NCI-H2029 treated with DMSO at 0.1 percent for 48 hours (cell line): ENCODE measurements at regions not wholly inside any gene's neighbourhood (a gene's known extent, or its start where the extent isn't known, plus 50 kb on each side); places are given as distances from the start of the nearest gene placed in this dataset.
A peak's percentile ranks its signal among the peaks of the same experiment; 100 is the strongest.
"Not testable (repeated sequence)": the region's sequence is repeated elsewhere in the genome, so short reads cannot be mapped to it uniquely, and the experiment has no call there.

Experiments used
- DNase-seq: peaks from one replicate; lab custom pipeline; 2025; lab: John Stamatoyannopoulos, UW

DNA sequence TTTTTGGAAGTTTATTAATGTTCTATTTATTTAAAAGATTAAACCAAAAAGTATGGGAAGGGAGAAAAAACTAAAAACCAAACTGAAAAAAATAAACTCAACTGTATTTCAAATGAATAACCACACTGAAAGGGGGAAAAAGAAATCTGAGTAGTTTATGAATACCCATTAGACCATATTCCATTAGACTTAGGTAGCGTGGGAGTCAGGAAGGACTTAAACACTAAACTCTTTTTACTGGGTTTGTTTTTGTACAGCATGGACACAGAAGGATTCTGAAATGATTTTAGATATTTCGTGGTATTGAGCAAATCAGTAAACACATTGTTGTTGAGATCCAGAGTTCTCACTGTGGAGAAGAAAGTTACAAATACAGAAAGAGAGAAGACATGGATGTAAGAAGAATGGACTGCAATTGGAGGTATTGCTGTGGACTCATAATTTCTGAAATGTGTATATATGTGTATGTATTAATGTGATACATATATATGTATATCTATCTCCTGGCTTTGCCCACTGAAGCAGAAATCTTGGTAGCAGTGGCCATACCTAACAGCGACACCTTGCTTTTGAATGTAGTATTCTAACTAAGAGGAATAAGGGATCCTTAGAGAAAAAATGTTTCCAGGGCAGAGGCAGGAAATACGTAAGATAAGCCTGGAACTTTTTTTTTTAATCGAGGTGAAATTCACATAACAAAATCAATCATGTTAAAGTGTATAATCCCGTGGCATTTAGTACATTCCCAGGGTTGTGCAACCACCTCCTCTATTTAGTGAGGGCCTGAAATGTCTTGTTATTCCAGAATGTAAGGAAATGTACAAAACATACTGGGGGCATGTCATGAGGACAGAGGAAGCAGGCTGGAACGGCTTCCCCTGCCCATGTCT lies 228.8 kb downstream of the SMARCA2 start:
- no peak for DNase-seq

DNA sequence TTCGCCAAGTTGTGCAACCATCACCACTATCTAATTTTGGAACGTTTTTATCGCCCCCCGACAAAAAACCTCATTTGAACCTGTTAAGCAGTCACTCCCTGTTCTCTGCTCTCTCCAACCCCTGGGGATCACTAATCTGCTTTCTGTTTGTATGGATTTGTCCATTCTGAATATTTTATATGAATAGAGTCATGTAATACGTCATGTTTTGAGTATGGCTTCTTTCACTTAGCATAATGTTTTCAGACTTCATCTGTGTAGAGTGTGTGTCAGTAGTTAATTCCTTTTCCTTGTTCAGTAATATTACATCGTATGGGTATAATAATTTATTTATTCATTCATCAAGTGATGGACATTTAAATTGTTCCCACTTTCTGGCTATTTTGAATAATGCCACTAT lies 232.2 kb downstream of the SMARCA2 start:
- DNase-seq, result no peak

DNA sequence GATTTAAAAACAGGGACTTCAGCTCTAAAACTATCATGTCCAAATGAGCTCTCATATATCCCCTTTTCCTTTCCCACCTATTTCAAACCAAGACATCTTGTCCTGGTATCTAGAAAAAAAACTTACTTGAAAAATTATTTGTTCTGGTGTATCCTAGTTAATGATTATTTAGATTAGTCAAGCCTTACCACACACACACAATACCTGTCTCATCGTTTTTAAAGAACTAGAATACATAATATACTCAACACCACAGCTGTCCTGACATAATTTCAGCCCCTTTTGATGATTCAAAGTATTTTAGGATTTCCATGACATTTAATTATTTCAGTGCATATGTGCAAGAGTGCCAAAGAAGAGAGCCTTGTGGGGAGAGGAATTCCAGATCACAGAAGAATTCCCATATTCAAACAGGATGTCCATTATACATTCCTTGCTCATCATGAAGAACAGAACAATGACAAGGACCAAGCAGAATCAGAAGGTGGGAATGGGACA lies 233.7 kb downstream of the SMARCA2 start:
- DNase-seq, result no peak

GRCh38 chr9:2253636-2254580 lies 238.8 kb downstream of the SMARCA2 start:
- DNase-seq, result no peak

DNA sequence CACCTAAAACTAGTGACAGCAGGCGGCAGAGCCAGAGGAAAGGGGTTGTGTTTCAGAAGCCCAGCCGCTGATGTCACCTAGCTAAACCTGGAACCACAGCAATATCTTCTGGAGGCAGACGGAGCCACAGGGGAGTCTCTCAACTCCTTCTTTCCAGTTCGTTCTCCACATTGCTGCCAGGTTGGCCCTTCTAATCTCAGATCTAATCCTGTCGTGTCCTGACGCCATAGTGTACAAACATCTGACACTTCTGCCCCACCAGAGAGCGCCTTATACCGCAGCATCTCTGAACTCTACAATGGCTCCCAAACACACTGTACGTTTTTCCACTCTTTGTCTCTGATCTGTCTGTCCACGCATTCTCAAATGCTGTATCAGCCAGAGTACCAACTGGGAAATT lies 240.0 kb downstream of the SMARCA2 start:
- no peak for DNase-seq

- DNase-seq, result peak; percentile 4
Observed at GRCh38 chr9:2257248-2257929, 242.2 kb downstream of the SMARCA2 start.

GRCh38 chr9:2260417-2261306 lies 245.5 kb downstream of the SMARCA2 start:
- no peak for DNase-seq

GRCh38 chr9:2261421-2262103 lies 246.4 kb downstream of the SMARCA2 start:
- DNase-seq, result no peak

- DNase-seq, result no peak
Observed at GRCh38 chr9:2262386-2263071, 247.4 kb downstream of the SMARCA2 start.

GRCh38 chr9:2263111-2263510 lies 248.0 kb downstream of the SMARCA2 start:
- DNase-seq, result no peak

DNA sequence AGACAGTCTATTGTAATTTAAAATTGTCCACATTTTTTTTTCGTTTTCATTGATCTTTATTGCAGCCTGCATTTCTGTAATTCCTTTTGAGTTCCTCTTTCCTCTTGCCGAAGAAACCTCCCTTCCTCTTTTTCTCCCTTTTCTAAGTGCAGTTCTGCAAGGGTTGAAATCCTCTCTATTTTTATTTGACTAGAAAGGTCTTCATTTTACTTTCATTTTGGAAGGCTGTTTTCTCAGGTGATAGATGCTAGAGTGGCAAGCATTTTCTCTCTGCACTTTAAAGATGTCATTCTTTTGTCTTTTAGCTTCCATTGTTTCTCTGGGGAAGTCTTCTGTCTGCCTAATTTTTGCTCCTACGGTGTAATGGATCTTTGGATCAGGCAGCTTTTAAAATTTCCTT lies 248.5 kb downstream of the SMARCA2 start:
- no peak for DNase-seq

DNA sequence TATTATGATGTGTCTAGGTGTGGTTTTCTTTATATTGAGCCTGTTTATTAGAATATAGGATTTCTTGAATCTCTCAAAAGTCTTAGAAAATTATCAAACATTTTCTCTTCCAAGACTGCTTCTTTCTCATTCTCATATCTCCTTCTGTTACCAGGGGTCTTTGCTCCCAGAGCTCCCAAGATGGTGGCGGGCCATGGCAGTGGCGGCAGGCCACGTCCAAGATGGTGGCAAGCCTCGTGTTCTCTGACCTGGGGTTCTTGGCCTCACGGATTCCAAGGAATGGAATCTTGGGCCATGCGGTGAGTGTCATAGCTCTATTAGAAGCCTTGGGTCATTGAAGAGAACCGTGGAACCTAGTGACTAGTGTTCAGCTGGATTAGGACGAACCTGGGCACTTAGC lies 248.9 kb downstream of the SMARCA2 start:
- DNase-seq, result no peak

DNA sequence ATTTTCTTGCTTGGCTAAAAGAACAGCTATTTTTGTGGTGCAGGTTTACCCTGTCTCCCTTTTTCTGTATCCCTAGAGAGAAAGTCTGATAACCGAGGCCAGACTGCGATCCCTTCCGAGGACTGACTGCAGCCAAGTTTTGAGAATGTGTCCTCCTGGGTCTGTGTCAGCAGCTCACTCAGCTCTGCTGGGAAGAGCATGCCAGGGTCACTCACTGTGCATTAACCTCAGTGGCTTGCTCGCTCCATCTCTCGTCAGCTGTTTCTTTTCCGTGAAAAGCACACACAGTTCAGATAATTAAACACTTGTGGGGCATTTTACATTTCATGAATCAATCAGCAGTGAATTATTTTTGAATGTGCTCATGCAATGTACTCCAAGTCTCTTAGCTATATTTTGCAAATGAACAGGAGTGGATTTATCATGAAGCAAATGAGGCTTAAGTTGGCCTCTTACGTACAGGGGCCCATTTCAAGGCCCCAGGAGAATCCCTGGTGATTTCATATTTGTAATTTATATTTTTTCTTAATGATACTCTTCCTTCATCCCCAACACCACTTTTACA lies 252.1 kb downstream of the SMARCA2 start:
- DNase-seq, result no peak

GRCh38 chr9:2269778-2270177 lies 254.6 kb downstream of the SMARCA2 start:
- DNase-seq, result no peak

DNA sequence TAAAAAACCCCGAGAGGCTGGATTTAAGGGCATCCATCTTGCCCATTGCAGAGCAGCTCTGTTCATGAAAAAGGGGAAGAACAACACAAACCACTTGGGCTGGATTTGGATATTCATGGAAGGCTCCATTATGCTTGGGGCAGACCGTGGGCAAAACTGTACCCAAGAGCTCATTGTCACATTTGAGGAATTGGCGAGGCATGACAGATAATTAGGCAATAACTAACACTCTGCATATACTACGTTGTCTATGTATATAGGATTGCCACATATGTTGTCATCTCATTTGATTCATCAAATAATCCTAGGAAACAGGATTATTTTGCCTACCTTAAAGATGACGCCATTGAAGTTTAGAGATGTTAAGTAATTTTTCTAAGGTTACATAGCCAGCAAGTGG lies 255.4 kb downstream of the SMARCA2 start:
- no peak for DNase-seq

DNA sequence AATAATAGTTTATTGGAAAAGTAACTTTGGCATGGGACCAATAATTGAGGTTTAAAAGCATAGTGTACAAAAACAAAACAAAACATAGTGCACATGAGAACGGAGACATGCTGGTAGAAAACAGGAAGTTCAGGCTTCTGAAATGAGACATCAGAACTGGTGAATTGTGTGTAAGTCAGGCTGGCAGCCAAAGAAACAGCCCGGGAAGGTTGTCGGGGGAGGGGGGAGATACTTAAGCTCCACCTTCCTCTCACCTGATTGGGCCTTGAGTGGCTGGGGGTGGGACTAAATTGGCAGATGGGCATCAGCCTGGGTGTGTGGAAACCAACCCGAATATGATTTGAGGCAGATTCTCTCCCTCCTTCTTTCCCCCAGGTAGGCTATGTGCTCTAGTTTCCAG lies 256.3 kb downstream of the SMARCA2 start:
- peak; percentile 17 for DNase-seq

- DNase-seq, result no peak
Observed at GRCh38 chr9:2274762-2275161, 259.6 kb downstream of the SMARCA2 start.

GRCh38 chr9:2276296-2276695 lies 261.1 kb downstream of the SMARCA2 start:
- no peak for DNase-seq

DNA sequence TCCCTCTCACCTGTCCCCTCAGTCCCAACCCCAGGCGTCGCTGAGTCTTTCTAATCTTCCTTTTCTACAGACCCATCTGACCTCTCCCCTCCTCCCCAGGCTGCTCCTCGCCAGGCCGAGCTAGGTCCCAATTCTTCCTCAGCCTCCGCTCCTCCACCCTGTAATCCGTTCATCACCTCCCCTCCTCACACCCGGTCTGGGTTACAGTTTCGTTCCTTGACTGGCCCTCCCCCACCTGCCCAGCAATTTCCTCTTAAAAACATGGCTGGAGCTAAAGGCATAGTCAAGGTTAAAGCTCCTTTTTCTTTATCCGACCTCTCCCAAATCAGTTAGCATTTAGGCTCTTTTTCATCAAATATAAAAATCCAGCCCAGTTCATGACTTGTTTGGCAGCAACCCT lies 262.0 kb downstream of the SMARCA2 start:
- DNase-seq, result not testable (repeated sequence)

- DNase-seq, result not testable (repeated sequence)
Observed at GRCh38 chr9:2277644-2278043, 262.5 kb downstream of the SMARCA2 start.
